HG02763 (cell line): ENCODE measurements at regions not wholly inside any gene's neighbourhood (a gene's known extent, or its start where the extent isn't known, plus 50 kb on each side); places are given as distances from the start of the nearest gene placed in this dataset.
"Not testable (repeated sequence)": the region's sequence is repeated elsewhere in the genome, so short reads cannot be mapped to it uniquely, and the experiment has no call there.

Experiments
- ATAC-seq: cut with Tn5 transposase; IDR thresholded peaks from one replicate; pipeline ENCODE4 v1.9.1; 2021; ENCODE audit warnings: mild to moderate bottlenecking, moderate library complexity; ENCODE audit not compliant: unreplicated experiment

DNA sequence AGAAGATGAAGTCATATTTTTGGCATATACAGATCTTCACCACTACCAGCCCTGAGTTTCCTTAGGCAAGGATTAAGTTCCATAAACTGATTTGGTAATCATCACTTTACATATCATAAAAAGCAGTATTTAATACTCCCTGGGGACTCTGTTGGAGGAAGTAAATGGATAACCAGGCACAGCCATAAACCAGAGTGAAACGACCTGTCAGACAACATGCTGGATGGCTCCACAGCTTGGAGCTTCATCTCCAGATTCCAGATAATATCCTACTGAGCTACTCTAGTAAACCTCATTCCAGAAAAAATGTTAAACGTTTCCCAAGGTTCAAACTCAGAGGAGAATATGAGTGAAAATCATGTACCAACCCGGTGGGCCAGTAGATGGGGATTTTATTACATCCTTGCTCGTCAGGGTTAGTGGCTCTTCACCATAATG lies 109.2 kb downstream of the BASP1 start:
- ATAC-seq, result no peak

- no peak for ATAC-seq
These were observed 109.7 kb downstream of the BASP1 start for GRCh38 chr5:17327048-17327625.

GRCh38 chr5:17329571-17329970 lies 112.1 kb downstream of the BASP1 start:
- ATAC-seq, result no peak

- no peak for ATAC-seq
These were observed 113.0 kb downstream of the BASP1 start for GRCh38 chr5:17330386-17330785.

- ATAC-seq, result no peak
These were observed 114.2 kb downstream of the BASP1 start for GRCh38 chr5:17331651-17332050.

GRCh38 chr5:17333755-17334154 lies 116.3 kb downstream of the BASP1 start:
- ATAC-seq, result no peak

GRCh38 chr5:17336054-17336453 lies 118.6 kb downstream of the BASP1 start:
- no peak for ATAC-seq

DNA sequence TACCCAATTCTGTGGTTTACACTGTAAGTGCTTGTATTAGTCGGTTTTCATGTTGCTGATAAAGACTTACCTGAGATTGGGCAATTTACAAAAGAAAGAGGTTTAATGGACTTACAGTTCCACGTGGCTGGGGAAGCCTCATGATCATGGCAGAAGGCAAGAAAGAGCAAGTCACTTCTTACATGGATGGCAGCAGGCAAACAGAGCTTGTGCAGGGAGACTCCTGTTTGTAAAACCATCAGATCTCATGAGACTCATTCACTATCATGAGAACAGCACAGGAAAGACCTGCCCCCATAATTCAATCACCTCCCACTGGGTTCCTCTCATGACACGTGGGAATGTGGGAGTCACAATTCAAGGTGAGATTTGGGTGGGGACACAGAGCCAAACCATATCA lies 119.3 kb downstream of the BASP1 start:
- ATAC-seq, result not testable (repeated sequence)

- ATAC-seq, result no peak
These were observed 122.4 kb downstream of the BASP1 start for GRCh38 chr5:17339841-17340240.

DNA sequence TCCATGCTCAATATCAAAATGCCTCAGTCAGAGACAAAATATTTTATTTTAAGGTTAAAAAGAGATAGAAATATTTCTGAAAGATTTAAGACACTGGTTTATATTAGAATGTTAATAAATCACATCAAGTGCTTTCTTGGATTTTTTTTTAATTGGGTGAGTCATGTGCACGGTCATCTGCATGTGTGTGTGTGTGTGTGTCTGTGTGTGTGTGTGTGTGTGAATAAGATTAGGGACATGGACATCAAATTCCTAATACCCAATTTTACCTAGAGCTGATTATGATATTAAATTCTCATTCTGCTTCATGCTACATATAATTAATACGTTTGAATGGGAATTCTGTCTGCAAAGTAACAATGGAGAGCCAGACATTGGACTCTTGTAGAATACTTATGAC lies 122.9 kb downstream of the BASP1 start:
- no peak for ATAC-seq

DNA sequence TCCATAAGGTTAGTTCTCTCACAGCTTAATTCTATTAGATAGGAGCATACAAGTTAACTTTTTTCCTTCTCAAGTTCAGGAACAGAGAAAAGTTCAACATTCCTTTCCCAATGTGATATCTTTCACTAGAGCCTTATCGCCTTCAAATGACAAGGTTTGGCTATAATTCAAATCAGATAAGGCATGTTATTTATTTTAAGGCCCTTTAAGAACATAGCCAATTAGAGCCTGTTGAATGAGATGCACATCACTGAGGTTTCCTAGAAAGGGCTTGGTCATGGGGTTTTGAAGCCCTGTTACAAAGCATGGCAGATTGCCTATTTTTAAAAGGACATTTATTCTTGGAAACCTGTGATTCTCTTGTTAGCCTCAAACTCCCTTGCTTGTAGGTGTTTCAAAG lies 123.4 kb downstream of the BASP1 start:
- ATAC-seq, result no peak

DNA sequence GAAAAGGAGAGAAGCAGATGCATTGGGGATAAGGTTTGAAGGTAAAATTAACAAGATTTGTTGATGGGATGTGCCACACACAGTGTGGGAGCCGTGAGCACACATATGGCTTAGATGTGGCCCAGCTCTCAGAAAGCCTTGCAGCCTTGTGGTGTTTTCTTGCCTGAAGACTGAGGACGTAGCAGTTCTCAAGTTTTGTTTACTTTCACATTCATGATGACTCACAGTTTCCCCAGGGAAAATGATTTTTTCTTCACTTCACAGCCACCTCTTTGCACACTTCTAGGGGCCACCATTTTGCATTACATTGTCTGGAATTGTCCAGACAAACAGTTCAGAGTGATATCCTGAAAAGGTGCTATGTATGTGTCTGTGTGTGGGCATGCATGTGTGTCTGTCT lies 126.2 kb downstream of the BASP1 start:
- ATAC-seq, result peak; percentile 93

DNA sequence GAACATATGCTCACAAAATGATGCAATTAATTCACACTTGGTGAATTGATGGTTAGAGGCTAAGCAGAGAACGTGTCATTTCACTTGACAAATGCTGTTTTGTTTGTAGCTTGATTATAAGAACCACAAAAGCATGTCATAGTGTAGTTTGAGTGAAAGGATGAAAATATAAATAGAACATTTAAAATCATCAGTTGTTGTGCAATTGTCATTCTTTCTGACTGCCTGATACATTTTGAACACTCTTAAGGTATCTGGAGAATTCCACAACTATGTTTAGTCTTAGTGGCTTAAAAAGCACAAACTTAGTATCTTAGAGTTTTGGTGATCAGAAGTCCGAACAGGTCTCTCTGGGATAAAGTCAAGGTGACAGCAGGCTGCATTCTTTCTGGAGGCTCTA lies 129.4 kb downstream of the BASP1 start:
- no peak for ATAC-seq

DNA sequence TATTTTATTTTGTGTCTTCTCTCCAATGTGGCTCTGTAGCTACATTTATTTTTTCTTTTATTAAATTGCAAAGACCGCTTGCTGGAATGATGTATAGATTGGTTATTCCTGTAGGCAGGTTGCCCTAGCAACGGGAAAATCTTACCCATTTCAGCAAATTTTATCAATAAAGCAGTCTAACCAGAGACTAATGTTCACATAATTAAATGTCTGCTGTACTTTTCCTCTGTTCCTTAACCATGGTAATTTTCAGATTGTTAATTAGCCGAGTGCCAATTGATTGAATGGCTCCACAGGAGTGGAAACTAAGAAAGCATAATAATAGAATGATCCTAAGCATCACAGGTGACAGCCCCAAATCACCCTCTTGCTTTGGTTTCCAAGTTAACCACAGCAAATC lies 134.8 kb downstream of the BASP1 start:
- no peak for ATAC-seq

DNA sequence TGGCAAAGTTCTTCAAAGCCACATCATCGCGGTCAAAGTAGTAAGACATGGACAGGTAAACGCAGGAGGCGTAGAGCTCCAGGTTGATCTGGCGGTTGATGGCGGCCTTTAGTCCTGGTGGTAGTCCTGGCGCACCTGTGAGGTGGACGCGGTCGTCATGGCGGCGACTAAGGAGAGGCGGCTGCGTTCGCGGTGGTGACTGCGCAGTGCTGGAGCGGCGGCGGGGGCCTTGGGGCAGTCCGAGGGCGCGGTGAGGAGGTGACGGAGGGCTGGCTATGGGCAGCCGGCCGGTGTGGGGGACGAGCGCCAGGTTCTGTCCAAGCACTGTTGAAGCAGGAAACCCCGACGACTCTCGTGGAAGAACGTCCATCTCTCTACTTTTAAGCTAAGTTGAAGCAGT lies 136.8 kb downstream of the BASP1 start:
- ATAC-seq, result no peak

DNA sequence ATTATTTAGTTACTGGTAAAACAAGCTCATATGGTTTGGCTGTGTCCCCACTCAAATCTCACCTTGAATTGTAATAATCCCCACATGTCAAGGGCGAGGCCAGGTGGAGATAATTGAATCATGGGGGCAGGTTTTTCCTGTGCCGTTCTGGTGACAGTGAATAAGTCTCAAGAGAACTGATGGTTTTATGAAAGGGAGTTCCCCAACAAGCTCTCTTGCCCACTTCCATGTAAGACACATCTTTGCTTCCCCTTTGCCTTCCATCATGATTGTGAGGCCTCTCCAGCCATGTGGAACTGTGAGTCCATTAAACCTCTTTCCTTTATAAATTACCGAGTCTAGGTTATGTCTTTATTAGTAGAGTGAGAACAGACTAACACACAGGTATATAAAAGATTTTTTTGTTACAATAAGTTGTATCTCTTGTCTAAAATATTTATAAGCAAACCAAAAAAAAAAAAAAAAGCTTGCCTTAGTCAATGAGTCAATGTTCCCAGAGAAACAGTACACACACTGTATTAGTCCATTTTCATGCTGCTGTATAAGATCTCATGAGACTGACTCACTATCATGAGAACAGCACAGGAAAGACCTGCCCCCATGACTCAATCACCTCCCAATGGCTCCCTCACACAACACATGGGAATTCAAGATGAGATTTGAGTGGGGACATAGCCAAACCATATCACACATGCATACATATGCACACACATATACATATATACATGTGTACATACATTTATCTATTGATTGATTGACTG lies 138.3 kb downstream of the BASP1 start:
- no peak for ATAC-seq

DNA sequence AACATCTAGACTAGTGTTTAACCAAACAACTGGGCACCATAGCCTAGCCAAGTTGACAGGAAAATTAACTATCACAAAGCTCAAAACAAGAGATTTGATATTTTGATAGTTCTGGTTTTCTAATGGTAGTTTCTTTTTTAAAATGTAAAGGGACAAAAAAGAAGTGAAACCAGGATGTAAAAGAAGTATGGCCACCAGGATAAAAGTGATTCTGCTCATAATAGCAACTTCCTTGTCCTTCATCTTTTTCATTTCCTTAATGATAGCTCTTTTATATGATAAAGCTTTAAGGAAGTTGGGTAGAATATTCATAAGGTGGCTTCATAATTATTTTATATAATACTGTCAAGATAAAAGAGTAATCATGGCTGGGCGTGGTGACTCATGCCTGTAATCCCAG lies 139.1 kb downstream of the BASP1 start:
- no peak for ATAC-seq

GRCh38 chr5:17357504-17357903 lies 140.1 kb downstream of the BASP1 start:
- ATAC-seq, result no peak

GRCh38 chr5:17358031-17358430 lies 140.0 kb upstream of the TAF11L2 start:
- ATAC-seq, result no peak

DNA sequence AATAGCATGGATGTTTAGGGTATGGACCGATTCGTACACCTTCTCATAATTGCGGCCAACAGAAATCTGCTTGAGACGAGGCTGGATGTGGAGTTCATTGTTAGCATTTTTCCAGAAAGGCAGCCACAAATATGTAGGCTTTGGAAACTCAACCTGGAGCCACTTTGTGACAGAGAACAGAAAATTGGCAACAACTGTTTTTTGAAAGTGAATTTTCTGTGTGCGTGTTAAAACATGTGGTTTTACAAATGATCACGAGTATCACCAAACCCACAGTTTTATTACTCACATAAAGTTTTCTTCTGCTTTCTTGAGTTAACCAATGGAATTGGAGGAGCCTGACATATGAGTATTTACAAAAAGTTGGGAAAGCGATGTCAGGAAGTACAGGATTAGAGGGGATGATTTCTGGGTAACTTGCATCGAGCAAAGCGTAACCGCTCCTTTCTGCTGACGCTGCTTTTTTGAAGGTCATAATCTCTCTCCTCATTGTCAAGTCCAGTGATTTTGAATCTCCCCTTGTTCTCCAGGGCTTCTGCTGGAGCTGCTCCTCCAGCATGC lies 138.5 kb upstream of the TAF11L2 start:
- ATAC-seq, result no peak

DNA sequence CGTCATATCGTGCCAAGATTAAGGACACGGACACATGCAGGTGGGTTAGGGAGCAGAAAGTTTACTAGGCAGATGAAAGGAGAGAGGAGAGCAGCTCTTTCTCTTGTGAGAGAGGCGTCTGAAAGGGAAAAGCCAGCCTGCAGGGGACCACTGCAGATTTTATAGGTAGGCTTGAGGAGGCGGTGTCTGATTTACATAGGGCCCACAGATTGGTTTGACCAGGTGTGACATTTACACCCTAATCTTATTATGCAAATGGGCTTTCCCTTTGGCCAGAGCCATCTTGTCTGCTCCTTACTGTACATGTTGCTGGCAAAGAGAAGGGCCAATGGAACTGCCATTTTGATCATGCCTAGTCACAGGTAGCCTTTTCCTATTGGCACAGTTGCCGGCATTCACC lies 137.2 kb upstream of the TAF11L2 start:
- no peak for ATAC-seq

DNA sequence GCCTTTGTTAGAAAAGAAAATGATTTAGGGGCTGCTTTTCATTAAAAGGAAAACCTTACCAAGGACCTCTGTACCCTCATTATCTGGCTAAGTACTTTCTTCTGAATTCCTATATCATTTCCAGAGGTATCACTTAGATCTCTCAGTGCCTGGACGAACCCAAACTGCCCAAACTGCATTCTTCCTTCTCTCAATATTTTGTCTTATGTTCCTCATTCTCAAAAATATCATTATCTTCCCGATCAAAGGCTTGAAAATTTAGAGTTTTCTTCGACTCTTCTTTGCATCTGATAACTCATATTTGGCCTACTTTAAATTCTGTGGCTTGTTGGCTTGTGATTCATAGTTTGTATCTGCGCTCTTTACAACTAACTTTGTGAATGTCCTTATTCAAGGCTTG lies 136.7 kb upstream of the TAF11L2 start:
- no peak for ATAC-seq
